ENCODE measurements at regions not wholly inside any gene's neighbourhood (a gene's known extent, or its start where the extent isn't known, plus 50 kb on each side); places are given as distances from the start of the nearest gene placed in this dataset.

- TF ChIP-seq, protein P1, sequence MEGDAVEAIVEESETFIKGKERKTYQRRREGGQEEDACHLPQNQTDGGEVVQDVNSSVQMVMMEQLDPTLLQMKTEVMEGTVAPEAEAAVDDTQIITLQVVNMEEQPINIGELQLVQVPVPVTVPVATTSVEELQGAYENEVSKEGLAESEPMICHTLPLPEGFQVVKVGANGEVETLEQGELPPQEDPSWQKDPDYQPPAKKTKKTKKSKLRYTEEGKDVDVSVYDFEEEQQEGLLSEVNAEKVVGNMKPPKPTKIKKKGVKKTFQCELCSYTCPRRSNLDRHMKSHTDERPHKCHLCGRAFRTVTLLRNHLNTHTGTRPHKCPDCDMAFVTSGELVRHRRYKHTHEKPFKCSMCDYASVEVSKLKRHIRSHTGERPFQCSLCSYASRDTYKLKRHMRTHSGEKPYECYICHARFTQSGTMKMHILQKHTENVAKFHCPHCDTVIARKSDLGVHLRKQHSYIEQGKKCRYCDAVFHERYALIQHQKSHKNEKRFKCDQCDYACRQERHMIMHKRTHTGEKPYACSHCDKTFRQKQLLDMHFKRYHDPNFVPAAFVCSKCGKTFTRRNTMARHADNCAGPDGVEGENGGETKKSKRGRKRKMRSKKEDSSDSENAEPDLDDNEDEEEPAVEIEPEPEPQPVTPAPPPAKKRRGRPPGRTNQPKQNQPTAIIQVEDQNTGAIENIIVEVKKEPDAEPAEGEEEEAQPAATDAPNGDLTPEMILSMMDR (IDR thresholded peaks at IDR 0.05), result no peak
- H3K27me3 ChIP-seq (ENCODE audit: control insufficient read depth, insufficient read depth, low read length), result no peaks in the 10 kb centered on the region
- H3K9me3 ChIP-seq (ENCODE audit: control insufficient read depth, low read length), result no peaks in the 10 kb centered on the region
- H3K4me2 ChIP-seq (ENCODE audit: low read length), result no peak overlapping the region
- H3K27ac ChIP-seq, result no peak overlapping the region
- H3K4me3 ChIP-seq (ENCODE audit: low read depth, low read length), result no peak overlapping the region
- H2AFZ ChIP-seq, result no peak overlapping the region
- no peak overlapping the region for H3K9ac ChIP-seq
- no peaks in the 10 kb centered on the region for H3K36me3 ChIP-seq (ENCODE audit: control insufficient read depth, insufficient read depth, low read length)
- no peaks in the 10 kb centered on the region for H3K79me2 ChIP-seq
- H3K4me1 ChIP-seq, result no peaks in the 10 kb centered on the region
These were observed 500.9 kb downstream of the SLC16A7 start for GRCh38 chr12:60096727-60097126.

GRCh38 chr12:60100160-60100559 lies 504.3 kb downstream of the SLC16A7 start:
- Histone ChIP-seq H3K4me1 (no peaks in the 10 kb centered on the region), H3K4me2 (ENCODE audit: low read length) (no peak overlapping the region), H3K36me3 (ENCODE audit: control insufficient read depth, insufficient read depth, low read length) (no peaks in the 10 kb centered on the region), H3K27ac (no peak overlapping the region), H3K9ac (no peak overlapping the region), H3K27me3 (ENCODE audit: control insufficient read depth, insufficient read depth, low read length) (no peaks in the 10 kb centered on the region), H3K79me2 (no peaks in the 10 kb centered on the region), H2AFZ (no peak overlapping the region), H3K4me3 (ENCODE audit: low read depth, low read length) (no peak overlapping the region), H3K9me3 (ENCODE audit: control insufficient read depth, low read length) (no peaks in the 10 kb centered on the region)
- TF ChIP-seq, protein P1 (IDR thresholded peaks at IDR 0.05), result no peak

GRCh38 chr12:60100852-60101251 lies 505.0 kb downstream of the SLC16A7 start:
- no peak overlapping the region for H2AFZ ChIP-seq

GRCh38 chr12:60101715-60102114 lies 505.9 kb downstream of the SLC16A7 start:
- Histone ChIP-seq H2AFZ (no peak overlapping the region), H3K9ac (no peak overlapping the region), H3K4me1 (no peaks in the 10 kb centered on the region), H3K36me3 (ENCODE audit: control insufficient read depth, insufficient read depth, low read length) (no peaks in the 10 kb centered on the region), H3K4me2 (ENCODE audit: low read length) (no peak overlapping the region), H3K79me2 (no peaks in the 10 kb centered on the region), H3K27me3 (ENCODE audit: control insufficient read depth, insufficient read depth, low read length) (no peaks in the 10 kb centered on the region), H3K27ac (no peak overlapping the region), H3K9me3 (ENCODE audit: control insufficient read depth, low read length) (no peaks in the 10 kb centered on the region), H3K4me3 (ENCODE audit: low read depth, low read length) (no peak overlapping the region)
- TF ChIP-seq, protein P1 (IDR thresholded peaks at IDR 0.05), result no peak

More at GRCh38 chr12:60100852-60101251, 505.0 kb downstream of the SLC16A7 start:
- Histone ChIP-seq H3K9me3 (ENCODE audit: control insufficient read depth, low read length) (no peaks in the 10 kb centered on the region), H3K9ac (no peak overlapping the region), H3K79me2 (no peaks in the 10 kb centered on the region), H3K4me2 (ENCODE audit: low read length) (no peak overlapping the region), H3K27ac (no peak overlapping the region), H3K36me3 (ENCODE audit: control insufficient read depth, insufficient read depth, low read length) (no peaks in the 10 kb centered on the region), H3K27me3 (ENCODE audit: control insufficient read depth, insufficient read depth, low read length) (no peaks in the 10 kb centered on the region), H3K4me1 (no peaks in the 10 kb centered on the region), H3K4me3 (ENCODE audit: low read depth, low read length) (no peak overlapping the region)
- TF ChIP-seq, protein P1 (IDR thresholded peaks at IDR 0.05), result no peak

DNA sequence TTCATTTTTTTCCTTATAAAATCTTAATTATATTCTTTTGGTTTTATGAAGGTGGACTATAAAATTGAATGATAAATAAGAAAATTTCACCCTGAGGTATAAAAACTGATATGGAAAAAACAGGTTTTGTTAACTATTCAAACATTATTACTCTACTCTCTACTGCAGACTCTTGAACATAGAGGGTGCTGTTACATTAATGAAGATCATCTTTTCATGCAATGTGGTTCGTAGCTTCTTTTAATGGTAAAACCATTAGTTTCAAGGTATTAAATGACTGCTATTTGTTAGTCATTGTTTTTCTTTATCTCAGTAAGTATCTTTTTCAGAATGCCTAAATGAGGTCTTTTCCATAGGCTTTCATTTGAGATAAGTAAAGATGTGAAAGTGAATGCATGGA lies 510.4 kb downstream of the SLC16A7 start:
- Histone ChIP-seq H3K4me3 (ENCODE audit: low read depth, low read length) (no peak overlapping the region), H3K79me2 (no peaks in the 10 kb centered on the region), H3K4me2 (ENCODE audit: low read length) (no peak overlapping the region), H3K36me3 (ENCODE audit: control insufficient read depth, insufficient read depth, low read length) (no peaks in the 10 kb centered on the region), H3K4me1 (no peaks in the 10 kb centered on the region), H3K27me3 (ENCODE audit: control insufficient read depth, insufficient read depth, low read length) (no peaks in the 10 kb centered on the region), H3K27ac (no peak overlapping the region), H2AFZ (no peak overlapping the region), H3K9ac (no peak overlapping the region), H3K9me3 (ENCODE audit: control insufficient read depth, low read length) (no peaks in the 10 kb centered on the region)
- TF ChIP-seq, protein P1 (IDR thresholded peaks at IDR 0.05), result no peak
